Transverse colon (tissue), 4 donors: ENCODE measurements at regions not wholly inside any gene's neighbourhood (a gene's known extent, or its start where the extent isn't known, plus 50 kb on each side); places are given as distances from the start of the nearest gene placed in this dataset.

Source experiments
- CTCF ChIP-seq, 5 experiments: fragments of 200-600 bp in 3 of 5; fragments of 450-650 bp in 2 of 5; sonication (generic) in 3 of 5; IDR thresholded peaks; 1 replicate in 2 of 5; 2 replicates in 3 of 5; pipeline ENCODE4 v1.5.1; 2016 to 2017; ENCODE audit warnings: antibody characterized with exemption in 5 of 5, inconsistent platforms in 3 of 5, mild to moderate bottlenecking in 2 of 5, moderate library complexity in 1 of 5
- POLR2A ChIP-seq: fragments of 450-650 bp; IDR thresholded peaks from one replicate; pipeline ENCODE4 v1.6.1; 2016; ENCODE audit warnings: antibody characterized with exemption, mild to moderate bottlenecking, moderate library complexity
- POLR2AphosphoS5 ChIP-seq, 3 donors: sonication (generic); formaldehyde crosslinking; IDR thresholded peaks; one replicate each; pipeline ENCODE4 v1.6.1; 2016; ENCODE audit warnings: antibody characterized with exemption in 3 of 3

- TF ChIP-seq CTCF (IDR thresholded peaks at IDR 0.05) (no peak), POLR2A (no peak), POLR2AphosphoS5 (IDR thresholded peaks at IDR 0.05) (no peak)
Observed at GRCh38 chr13:59088716-59089115, 1075.0 kb downstream of the DIAPH3 start.
